SK-N-SH (cell line): ENCODE measurements at regions not wholly inside any gene's neighbourhood (a gene's known extent, or its start where the extent isn't known, plus 50 kb on each side); places are given as distances from the start of the nearest gene placed in this dataset.

Experiments
- CTCF ChIA-PET: fragments of 300-600, 350-600 bp; formaldehyde crosslinking; extraction: SDS; loops from one replicate; lab custom pipeline; 2021; lab: Yijun Ruan, JAX
- POLR2A ChIA-PET: fragments of 350-600 bp; sonication (Branson Sonifier 250); formaldehyde crosslinking; extraction: SDS; loops from one replicate; lab custom pipeline; 2020; ENCODE audit warnings: antibody characterized with exemption, inconsistent platforms; lab: Yijun Ruan, JAX
- DNase-seq: peaks from one replicate; pipeline ENCODE4 v3.0.0; 2012
- H2AFZ ChIP-seq: fragments of 200-600 bp; sonication (generic); 2 replicates; pipeline ENCODE4 v1.8.1; 2016; ENCODE audit warnings: antibody characterized with exemption, mild to moderate bottlenecking, low read depth
- H3F3A ChIP-seq: fragments of 200-600 bp; sonication (generic); replicated peaks from 2 replicates; pipeline ENCODE3; 2016; ENCODE audit warnings: antibody characterized with exemption, mild to moderate bottlenecking; ENCODE audit not compliant: insufficient read depth
- H3K27ac ChIP-seq, 2 experiments: fragments of 200-500 bp in 1 of 2; fragments of 200-600 bp in 1 of 2; sonication (Bioruptor generic) in 1 of 2; sonication (generic), shearing (Covaris generic) in 1 of 2; 2 replicates each; pipeline versions ENCODE4 v1.5.1 to v1.6.1; 2014 to 2016; ENCODE audit warnings: low read depth in 2 of 2, inconsistent platforms in 1 of 2, low read length in 1 of 2, mild to moderate bottlenecking in 1 of 2, mixed read lengths in 1 of 2
- H3K27me3 ChIP-seq: fragments of 200-600 bp; sonication (generic), shearing (Covaris generic); 2 replicates; pipeline ENCODE4 v1.6.1; 2016; ENCODE audit warnings: mixed run types; ENCODE audit not compliant: insufficient read depth
- H3K36me3 ChIP-seq, 2 experiments: fragments of 200-500 bp in 1 of 2; fragments of 200-600 bp in 1 of 2; sonication (Bioruptor generic) in 1 of 2; sonication (generic) in 1 of 2; replicated peaks in 1 of 2; 2 replicates each; pipeline versions ENCODE3 to v1.5.1; 2014 to 2016; ENCODE audit warnings: low read length in 1 of 2, mild to moderate bottlenecking in 1 of 2; ENCODE audit not compliant: insufficient read depth in 2 of 2, control insufficient read depth in 1 of 2
- H3K4me1 ChIP-seq, 2 experiments: fragments of 200-500 bp in 1 of 2; fragments of 200-600 bp in 1 of 2; sonication (Bioruptor generic) in 1 of 2; sonication (generic), shearing (Covaris generic) in 1 of 2; 2 replicates each; pipeline versions ENCODE4 v1.5.1 to v1.6.1; 2014 to 2016; ENCODE audit warnings: low read depth in 1 of 2, low read length in 1 of 2, mixed run types in 1 of 2; ENCODE audit not compliant: insufficient read depth in 2 of 2, control insufficient read depth in 1 of 2
- H3K4me2 ChIP-seq: fragments of 200-600 bp; sonication (generic), shearing (Covaris generic); 2 replicates; pipeline ENCODE4 v1.6.1; 2017; ENCODE audit warnings: mixed run types
- H3K4me3 ChIP-seq, 2 experiments: fragments of 200-500 bp in 1 of 2; fragments of 200-600 bp in 1 of 2; sonication (Bioruptor generic) in 1 of 2; sonication (generic), shearing (Covaris generic) in 1 of 2; 2 replicates each; pipeline versions ENCODE4 v1.5.1 to v1.8.1; 2014 to 2016; ENCODE audit warnings: low read depth in 2 of 2, inconsistent platforms in 1 of 2, low read length in 1 of 2, mild to moderate bottlenecking in 1 of 2, mixed read lengths in 1 of 2, moderate library complexity in 1 of 2
- H3K79me2 ChIP-seq: fragments of 200-600 bp; sonication (generic); 2 replicates; pipeline ENCODE4 v1.8.1; 2017; ENCODE audit warnings: mild to moderate bottlenecking; ENCODE audit not compliant: insufficient read depth
- H3K9ac ChIP-seq: fragments of 200-600 bp; sonication (generic); 2 replicates; pipeline ENCODE4 v1.6.1; 2017; ENCODE audit warnings: mixed run types
- H3K9me2 ChIP-seq: fragments of 200-600 bp; sonication (generic); 2 replicates; pipeline ENCODE4 v1.6.1; 2017; ENCODE audit warnings: mixed run types
- H3K9me3 ChIP-seq: fragments of 200-600 bp; sonication (generic); 2 replicates; pipeline ENCODE4 v1.6.1; 2017; ENCODE audit warnings: mixed run types, mild to moderate bottlenecking, moderate library complexity
- H4K20me1 ChIP-seq: fragments of 200-600 bp; sonication (generic); 2 replicates; pipeline ENCODE4 v1.6.1; 2017; ENCODE audit warnings: mild to moderate bottlenecking, mixed run types; ENCODE audit not compliant: insufficient read depth
- ELF1 ChIP-seq: IDR thresholded peaks from 2 replicates; pipeline ENCODE4 v1.4.0; 2012
- EP300 ChIP-seq, 2 experiments: IDR thresholded peaks; 2 replicates each; pipeline versions ENCODE4 v1.4.0 to v1.6.1; 2012; ENCODE audit warnings: borderline replicate concordance in 1 of 2, low read depth in 1 of 2, low read length in 1 of 2
- EZH2phosphoT487 ChIP-seq: fragments of 200-600 bp; sonication (generic); IDR thresholded peaks from 2 replicates; pipeline ENCODE4 v1.6.1; 2017; ENCODE audit warnings: low read depth, mixed run types, mild to moderate bottlenecking, antibody characterized with exemption, moderate library complexity, borderline replicate concordance
- FOXJ3 ChIP-seq: sonication (generic); formaldehyde crosslinking; IDR thresholded peaks from 2 replicates; pipeline ENCODE4 v1.5.1; 2020; ENCODE audit warnings: mild to moderate bottlenecking, missing genetic modification reagents
- GABPA ChIP-seq: IDR thresholded peaks from 2 replicates; pipeline ENCODE4 v1.4.0; 2012; ENCODE audit warnings: low read depth, mild to moderate bottlenecking
- NFIC ChIP-seq: IDR thresholded peaks from 2 replicates; pipeline ENCODE4 v1.4.0; 2012; ENCODE audit warnings: borderline replicate concordance
- POLR2AphosphoS5 ChIP-seq: IDR thresholded peaks from 2 replicates; pipeline ENCODE4 v1.6.1; 2012; ENCODE audit warnings: low read depth, low read length
- RAD21 ChIP-seq: IDR thresholded peaks from 2 replicates; pipeline ENCODE4 v1.6.1; 2012; ENCODE audit warnings: mild to moderate bottlenecking, low read length
- RCOR1 ChIP-seq: fragments of 150-350 bp; IDR thresholded peaks from 2 replicates; pipeline ENCODE4 v1.6.1; 2017; ENCODE audit warnings: antibody characterized with exemption, low read length
- RFX5 ChIP-seq: IDR thresholded peaks from 2 replicates; pipeline ENCODE4 v1.6.1; 2012; ENCODE audit warnings: mild to moderate bottlenecking, improper control_type of control experiment, low read length
- TAF1 ChIP-seq: IDR thresholded peaks from 2 replicates; pipeline ENCODE4 v1.6.1; 2012; ENCODE audit warnings: low read depth, mild to moderate bottlenecking, low read length, moderate library complexity, borderline replicate concordance
- TEAD4 ChIP-seq: IDR thresholded peaks from 2 replicates; pipeline ENCODE4 v1.4.0; 2012; ENCODE audit warnings: mild to moderate bottlenecking, borderline replicate concordance; ENCODE audit not compliant: insufficient read depth
- WGBS: methylation state at CpG from one replicate; pipeline ENCODE4 v1.1.6; 2017; ENCODE audit warnings: low lambda C conversion rate; 5-methylcytosine and 5-hydroxymethylcytosine counted together
- TF ChIP-seq, protein P1 (sequence below): IDR thresholded peaks from 2 replicates; pipeline ENCODE4 v1.6.1; 2012; ENCODE audit warnings: mild to moderate bottlenecking, low read depth, low read length, moderate library complexity
- TF ChIP-seq, protein P2 (sequence below): IDR thresholded peaks from 2 replicates; pipeline ENCODE4 v1.4.0; 2012; ENCODE audit warnings: low read depth, borderline replicate concordance
- TF ChIP-seq, protein P3 (sequence below): IDR thresholded peaks from 2 replicates; pipeline ENCODE4 v1.4.0; 2012; ENCODE audit warnings: low read depth
- TF ChIP-seq, protein P4 (sequence below): fragments of 150-350 bp; IDR thresholded peaks from 2 replicates; pipeline ENCODE4 v1.6.1; 2017; ENCODE audit warnings: antibody characterized with exemption, low read length, low read depth, borderline replicate concordance

DNA sequence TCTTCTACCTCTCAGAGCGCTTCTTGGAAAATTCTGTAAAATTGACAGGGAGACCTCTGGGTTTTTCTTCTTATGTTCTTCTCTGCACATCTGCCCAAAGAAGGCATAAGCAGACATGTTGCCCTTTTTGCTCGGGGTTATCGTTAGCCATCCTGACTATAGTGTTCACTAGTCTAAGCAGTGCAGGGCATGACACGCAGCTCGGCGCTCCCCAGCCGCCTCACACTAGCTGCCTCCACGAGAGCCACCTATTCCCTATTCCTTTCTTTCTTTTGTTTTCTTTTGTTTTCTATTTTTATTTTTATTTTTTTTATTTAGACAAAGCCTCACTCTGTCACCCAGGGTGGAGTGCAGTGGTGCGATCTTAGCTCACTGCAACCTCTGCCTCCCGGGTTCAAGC is 100.2 kb upstream of the OPRM1 start (continued):
- TF ChIP-seq, protein P1, sequence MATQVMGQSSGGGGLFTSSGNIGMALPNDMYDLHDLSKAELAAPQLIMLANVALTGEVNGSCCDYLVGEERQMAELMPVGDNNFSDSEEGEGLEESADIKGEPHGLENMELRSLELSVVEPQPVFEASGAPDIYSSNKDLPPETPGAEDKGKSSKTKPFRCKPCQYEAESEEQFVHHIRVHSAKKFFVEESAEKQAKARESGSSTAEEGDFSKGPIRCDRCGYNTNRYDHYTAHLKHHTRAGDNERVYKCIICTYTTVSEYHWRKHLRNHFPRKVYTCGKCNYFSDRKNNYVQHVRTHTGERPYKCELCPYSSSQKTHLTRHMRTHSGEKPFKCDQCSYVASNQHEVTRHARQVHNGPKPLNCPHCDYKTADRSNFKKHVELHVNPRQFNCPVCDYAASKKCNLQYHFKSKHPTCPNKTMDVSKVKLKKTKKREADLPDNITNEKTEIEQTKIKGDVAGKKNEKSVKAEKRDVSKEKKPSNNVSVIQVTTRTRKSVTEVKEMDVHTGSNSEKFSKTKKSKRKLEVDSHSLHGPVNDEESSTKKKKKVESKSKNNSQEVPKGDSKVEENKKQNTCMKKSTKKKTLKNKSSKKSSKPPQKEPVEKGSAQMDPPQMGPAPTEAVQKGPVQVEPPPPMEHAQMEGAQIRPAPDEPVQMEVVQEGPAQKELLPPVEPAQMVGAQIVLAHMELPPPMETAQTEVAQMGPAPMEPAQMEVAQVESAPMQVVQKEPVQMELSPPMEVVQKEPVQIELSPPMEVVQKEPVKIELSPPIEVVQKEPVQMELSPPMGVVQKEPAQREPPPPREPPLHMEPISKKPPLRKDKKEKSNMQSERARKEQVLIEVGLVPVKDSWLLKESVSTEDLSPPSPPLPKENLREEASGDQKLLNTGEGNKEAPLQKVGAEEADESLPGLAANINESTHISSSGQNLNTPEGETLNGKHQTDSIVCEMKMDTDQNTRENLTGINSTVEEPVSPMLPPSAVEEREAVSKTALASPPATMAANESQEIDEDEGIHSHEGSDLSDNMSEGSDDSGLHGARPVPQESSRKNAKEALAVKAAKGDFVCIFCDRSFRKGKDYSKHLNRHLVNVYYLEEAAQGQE = no peak
- TF ChIP-seq GABPA (no peak), EZH2phosphoT487 (no peak)
- TF ChIP-seq, protein P2, sequence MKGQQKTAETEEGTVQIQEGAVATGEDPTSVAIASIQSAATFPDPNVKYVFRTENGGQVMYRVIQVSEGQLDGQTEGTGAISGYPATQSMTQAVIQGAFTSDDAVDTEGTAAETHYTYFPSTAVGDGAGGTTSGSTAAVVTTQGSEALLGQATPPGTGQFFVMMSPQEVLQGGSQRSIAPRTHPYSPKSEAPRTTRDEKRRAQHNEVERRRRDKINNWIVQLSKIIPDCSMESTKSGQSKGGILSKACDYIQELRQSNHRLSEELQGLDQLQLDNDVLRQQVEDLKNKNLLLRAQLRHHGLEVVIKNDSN = no peak
- TF ChIP-seq, protein P3, sequence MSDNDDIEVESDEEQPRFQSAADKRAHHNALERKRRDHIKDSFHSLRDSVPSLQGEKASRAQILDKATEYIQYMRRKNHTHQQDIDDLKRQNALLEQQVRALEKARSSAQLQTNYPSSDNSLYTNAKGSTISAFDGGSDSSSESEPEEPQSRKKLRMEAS = no peak

DNA sequence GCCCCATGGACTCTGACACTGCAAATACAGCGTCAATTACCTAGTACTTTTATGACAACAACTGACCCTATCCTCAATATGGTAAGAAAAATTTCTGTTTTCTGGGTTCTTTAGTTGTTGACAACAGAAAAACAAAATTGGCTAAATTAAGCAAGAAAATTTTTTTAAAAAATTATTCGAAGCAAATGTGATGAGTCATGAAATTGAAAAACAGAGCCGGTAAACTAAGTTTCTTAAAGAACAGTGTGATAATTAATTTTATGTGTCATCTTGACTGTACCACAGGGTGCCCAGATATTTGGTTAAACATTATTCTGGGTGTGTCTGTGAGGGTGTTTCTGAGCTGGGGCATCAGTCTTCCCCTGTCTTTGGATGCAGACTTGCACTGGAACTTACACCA is 107.6 kb upstream of the OPRM1 start:
- H3K27me3 ChIP-seq = no peaks in the 10 kb centered on the region
- no peak overlapping the region for H3K27ac ChIP-seq
- WGBS = 49% methylated on average over 3 of the region's 3 CpGs
- no peak for TF ChIP-seq RAD21
- no peak for TF ChIP-seq FOXJ3 (CRISPR knock-in tag)
- H3K9me3 ChIP-seq = no peaks in the 10 kb centered on the region
- CTCF ChIA-PET = no interaction called here
- no peak overlapping the region for H3K4me3 ChIP-seq
- DNase-seq = no peak
- no peak overlapping the region for H3K4me2 ChIP-seq
- no peak overlapping the region for H3K9ac ChIP-seq
- H3F3A ChIP-seq = no peaks in the 10 kb centered on the region
- H4K20me1 ChIP-seq = no peaks in the 10 kb centered on the region
- H3K4me1 ChIP-seq = no peaks in the 10 kb centered on the region
- no peaks in the 10 kb centered on the region for H3K79me2 ChIP-seq
- H3K9me2 ChIP-seq = no peaks in the 10 kb centered on the region
- H3K36me3 ChIP-seq = no peaks in the 10 kb centered on the region
- H2AFZ ChIP-seq = no peak overlapping the region
- POLR2A ChIA-PET = no interaction called here

DNA sequence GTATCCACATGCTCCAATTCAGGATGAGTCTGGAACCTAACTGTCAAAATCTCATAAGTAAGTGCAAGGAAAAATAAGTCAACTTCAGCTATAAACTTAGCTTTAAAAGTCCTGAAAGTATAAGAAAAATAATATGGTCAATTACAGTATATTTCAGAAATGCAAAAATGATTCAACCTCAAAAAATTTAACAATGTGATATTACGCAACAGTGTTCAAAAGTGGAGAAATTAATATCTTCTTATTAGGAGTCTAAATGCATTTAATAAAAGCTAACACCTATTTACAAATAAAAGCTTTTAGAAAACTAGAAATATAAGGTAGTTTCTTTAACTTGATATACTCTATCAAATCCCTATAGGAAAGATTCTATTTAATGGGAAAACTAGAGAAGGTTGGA is 111.2 kb upstream of the OPRM1 start:
- TF ChIP-seq RFX5 (no peak), FOXJ3 (CRISPR knock-in tag) (no peak), POLR2AphosphoS5 (no peak), RCOR1 (no peak), ELF1 (no peak), TAF1 (no peak), EP300 (IDR thresholded peaks at IDR 0.05; ENCODE audit: borderline replicate concordance in 1 of 2, low read depth in 1 of 2, low read length in 1 of 2) (no peak), RAD21 (no peak), TEAD4 (no peak), GABPA (no peak), NFIC (no peak)
- TF ChIP-seq, protein P3 = no peak
- TF ChIP-seq, protein P2 = no peak
- TF ChIP-seq, protein P4, sequence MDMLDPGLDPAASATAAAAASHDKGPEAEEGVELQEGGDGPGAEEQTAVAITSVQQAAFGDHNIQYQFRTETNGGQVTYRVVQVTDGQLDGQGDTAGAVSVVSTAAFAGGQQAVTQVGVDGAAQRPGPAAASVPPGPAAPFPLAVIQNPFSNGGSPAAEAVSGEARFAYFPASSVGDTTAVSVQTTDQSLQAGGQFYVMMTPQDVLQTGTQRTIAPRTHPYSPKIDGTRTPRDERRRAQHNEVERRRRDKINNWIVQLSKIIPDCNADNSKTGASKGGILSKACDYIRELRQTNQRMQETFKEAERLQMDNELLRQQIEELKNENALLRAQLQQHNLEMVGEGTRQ = no peak
- Histone ChIP-seq H3K9me3 (no peaks in the 10 kb centered on the region), H3F3A (no peaks in the 10 kb centered on the region), H3K4me3 (no peak overlapping the region), H3K27me3 (no peaks in the 10 kb centered on the region), H3K9me2 (no peaks in the 10 kb centered on the region), H3K9ac (no peak overlapping the region), H2AFZ (no peak overlapping the region), H3K79me2 (no peaks in the 10 kb centered on the region), H3K27ac (no peak overlapping the region), H4K20me1 (no peaks in the 10 kb centered on the region), H3K4me2 (no peak overlapping the region), H3K4me1 (no peaks in the 10 kb centered on the region), H3K36me3 (no peaks in the 10 kb centered on the region)
- 64% methylated on average over 1 of the region's 1 CpG for WGBS
- DNase-seq = no peak
- CTCF ChIA-PET = interaction anchor here (0.6 to 1.0 kb wide), 3 partner anchors 10 to 163 kb away, joined by 3 to 4 read pairs (median 3); no protein-coding TSS in a partner anchor
- POLR2A ChIA-PET = no interaction called here
